Cerebellar nuclear complex (tissue), 1 donor: ENCODE measurements at regions not wholly inside any gene's neighbourhood (a gene's known extent, or its start where the extent isn't known, plus 50 kb on each side); places are given as distances from the start of the nearest gene placed in this dataset.
"Not testable (repeated sequence)": the region's sequence is repeated elsewhere in the genome, so short reads cannot be mapped to it uniquely, and the experiment has no call there.

ENCODE experiments used
- DNase-seq, 2 experiments: peaks; one replicate each; lab custom pipeline; 2025; lab: John Stamatoyannopoulos, UW

GRCh38 chr2:228581731-228582130 is 400.2 kb upstream of the SPHKAP start:
- no peak for DNase-seq

DNA sequence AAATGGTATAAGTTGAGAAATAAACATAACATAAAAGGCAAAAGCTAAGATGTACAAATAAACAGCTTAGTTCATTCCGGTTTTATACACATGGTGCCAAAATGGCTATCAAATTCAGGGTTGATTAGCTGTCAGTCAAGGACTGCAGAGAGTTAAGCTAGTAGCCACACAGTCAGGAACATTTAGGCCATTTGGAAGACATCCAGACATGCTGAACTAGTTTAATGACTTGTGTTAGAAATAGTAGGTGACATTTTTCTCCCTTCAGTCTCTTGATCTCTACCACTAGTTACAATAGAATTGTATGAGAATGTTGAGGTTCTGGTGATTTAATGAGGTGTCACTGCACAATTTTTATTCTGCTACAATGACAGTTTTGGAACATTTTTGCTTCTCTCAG is 394.4 kb upstream of the SPHKAP start:
- no peak for DNase-seq

DNA sequence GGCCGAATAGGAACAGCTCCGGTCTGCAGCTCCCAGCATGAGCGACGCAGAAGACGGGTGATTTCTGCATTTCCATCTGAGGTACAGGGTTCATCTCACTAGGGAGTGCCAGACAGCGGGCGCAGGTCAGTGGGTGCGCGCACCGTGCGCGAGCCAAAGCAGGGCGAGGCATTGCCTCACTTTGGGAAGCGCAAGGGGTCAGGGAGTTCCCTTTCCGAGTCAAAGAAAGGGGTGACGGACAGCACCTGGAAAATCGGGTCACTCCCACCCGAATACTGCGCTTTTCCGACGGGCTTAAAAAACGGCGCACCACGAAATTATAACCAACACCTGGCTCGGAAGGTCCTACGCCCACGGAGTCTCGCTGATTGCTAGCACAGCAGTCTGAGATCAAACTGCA is 386.8 kb upstream of the SPHKAP start:
- not testable (repeated sequence) for DNase-seq

DNA sequence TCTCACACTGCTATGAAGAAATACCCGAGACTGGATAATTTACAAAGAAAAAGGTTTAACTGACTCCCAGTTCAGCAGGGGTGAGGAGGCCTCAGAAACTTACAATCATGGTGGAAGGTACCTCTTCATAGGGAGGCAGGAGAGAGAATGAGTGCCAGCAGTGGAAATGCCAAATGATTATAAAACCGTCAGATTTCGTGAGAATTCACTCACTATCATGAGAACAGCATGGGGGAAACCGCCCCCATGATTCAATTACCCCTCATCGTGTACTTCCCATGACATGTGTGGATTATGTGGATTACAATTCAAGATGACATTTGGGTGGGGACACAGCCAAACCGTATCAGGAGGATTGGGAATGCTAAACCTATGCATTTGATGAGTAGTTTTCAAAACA is 380.3 kb upstream of the SPHKAP start:
- DNase-seq = no peak

DNA sequence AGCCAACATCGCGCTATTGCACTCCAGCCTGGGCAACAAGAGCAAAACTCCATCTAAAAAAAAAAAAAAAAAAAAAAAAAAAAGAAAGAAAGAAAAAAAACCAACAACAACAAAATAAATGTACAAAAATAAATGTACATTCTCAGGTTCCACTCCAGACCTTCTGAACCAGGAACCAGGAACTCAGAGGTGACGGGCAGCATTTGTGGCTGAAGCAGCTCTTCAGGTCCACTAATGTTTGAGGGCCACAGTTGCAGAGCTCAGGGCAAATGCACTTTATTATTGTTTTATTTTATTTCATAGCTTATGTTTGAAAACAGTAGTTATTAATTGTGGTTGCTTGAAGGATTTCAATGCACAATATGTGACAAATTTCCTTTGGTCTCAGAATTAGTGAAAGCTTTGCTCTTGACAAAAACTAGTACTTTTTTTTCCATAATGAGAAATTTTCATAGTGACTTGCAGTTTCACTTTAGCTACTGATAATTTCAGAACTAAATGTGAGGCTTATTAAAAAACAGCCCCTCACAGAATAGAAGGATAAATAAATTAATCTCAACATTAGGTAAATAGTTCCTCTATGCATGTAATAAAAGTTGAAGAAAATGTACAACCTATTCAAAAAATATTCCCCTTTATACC is 378.4 kb upstream of the SPHKAP start:
- DNase-seq = no peak

DNA sequence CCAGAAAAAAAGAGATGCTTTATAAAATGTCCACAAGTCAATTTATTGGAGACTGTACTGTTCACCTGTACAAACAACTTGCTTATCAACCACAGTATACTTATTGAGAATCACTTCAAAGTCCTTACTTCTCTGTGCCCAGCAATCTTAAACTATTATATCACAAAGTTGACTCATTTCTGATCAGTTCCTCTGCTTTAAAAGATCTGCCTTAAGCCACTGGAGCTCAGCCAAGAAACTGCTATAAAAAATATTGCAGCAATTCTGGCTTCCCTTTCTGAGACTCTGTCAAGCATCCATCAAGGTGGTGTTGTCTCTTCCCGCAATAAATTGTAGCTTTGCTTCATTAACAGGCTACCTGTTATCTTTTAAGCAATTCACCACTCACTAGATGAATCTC is 375.2 kb upstream of the SPHKAP start:
- DNase-seq = no peak

DNA sequence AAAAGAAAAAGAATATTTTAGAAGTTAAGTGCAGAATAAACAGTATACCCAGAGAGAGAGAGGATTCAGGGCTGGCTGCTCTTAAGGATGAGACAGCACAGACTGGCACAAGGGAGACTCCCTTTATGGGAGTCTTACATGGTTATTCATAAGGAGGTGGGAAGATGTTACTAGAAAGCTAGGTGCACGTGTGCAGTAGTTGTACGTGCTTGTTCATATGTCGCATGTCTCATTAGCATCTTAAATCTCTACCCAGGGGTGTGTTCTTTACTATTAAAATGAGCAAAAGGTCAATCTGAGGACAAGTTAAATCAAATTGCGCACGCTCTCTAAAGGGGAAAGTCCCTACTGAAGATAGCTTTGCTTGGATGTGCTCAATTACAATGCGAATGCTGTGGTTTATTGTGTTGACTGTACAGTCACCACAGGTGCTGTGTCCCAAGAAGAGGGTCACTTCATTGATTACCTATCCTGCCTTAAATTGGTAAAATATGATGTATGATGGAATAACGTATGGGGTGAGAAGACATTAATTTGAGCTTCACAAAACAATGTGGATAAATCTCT is 368.0 kb upstream of the SPHKAP start:
- no peak for DNase-seq

DNA sequence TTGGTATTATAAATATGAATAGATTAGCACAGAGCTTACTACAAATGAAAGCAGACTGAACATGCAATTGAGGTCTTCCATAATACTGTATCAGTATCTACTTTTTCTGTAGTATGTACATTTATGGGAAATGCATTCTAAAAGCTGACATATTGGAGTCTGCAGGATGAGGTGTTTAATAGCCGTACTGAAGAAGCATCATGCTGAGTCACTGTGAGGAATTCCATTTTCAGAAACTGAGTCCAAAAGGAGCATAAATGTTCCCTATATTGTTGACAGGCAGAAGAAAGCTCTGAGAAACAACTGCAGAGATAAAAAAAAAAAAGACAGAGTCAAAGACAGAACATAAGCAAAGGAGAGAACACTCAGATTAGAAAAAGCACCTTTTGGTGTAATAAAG is 366.7 kb upstream of the SPHKAP start:
- DNase-seq = no peak

DNA sequence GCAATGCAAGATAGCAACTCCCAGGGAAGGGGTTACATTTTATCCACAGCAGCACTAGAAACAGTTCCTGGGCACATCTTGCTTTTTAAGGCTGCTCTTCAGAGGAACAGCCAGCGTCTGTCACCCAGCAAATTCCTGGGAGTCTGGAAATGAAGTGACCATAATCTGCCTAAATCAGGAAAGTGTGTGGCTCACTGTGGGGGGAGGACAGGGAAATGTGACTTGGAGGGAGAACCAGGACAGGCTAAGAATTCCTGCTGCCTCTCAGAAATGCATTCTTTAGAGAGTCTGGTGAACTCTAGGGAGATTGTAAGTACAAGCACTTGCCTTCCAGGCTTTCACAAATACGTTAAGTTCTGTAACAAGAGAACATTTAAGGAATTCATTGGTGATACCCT is 364.3 kb upstream of the SPHKAP start:
- DNase-seq = no peak

GRCh38 chr2:228545041-228545747 is 363.7 kb upstream of the SPHKAP start:
- DNase-seq = no peak

- no peak for DNase-seq
These were observed 361.6 kb upstream of the SPHKAP start for GRCh38 chr2:228543117-228543516.

- no peak for DNase-seq
These were observed 360.8 kb upstream of the SPHKAP start for GRCh38 chr2:228542277-228542676.

DNA sequence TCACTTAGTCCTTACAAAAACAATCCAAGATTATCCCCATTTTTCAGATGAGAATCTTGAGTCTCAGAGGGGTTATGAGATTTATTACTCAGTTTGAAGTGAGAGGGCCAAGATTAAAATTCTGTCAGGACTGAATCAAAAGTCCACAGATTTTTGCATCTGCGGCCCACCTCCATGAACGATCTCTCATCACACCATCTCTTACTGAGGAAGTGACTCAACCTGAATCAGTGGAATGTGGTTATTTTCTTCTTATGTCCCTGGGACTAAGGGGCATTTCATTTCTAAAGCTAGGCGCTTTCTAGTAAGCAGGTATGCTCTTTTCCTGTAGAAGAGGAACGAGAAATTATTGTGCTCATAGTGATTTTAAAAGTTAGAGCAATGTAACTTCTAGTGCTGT is 360.3 kb upstream of the SPHKAP start:
- DNase-seq = no peak

GRCh38 chr2:228540976-228541375 is 359.5 kb upstream of the SPHKAP start:
- no peak for DNase-seq

GRCh38 chr2:228535396-228535795 is 353.9 kb upstream of the SPHKAP start:
- DNase-seq = no peak

- DNase-seq = no peak
These were observed 351.7 kb upstream of the SPHKAP start for GRCh38 chr2:228533156-228533555.

- DNase-seq = no peak
These were observed 350.7 kb upstream of the SPHKAP start for GRCh38 chr2:228532233-228532632.

- DNase-seq = no peak
These were observed 345.9 kb upstream of the SPHKAP start for GRCh38 chr2:228527197-228527881.

GRCh38 chr2:228526687-228527086 is 345.2 kb upstream of the SPHKAP start:
- DNase-seq = no peak

DNA sequence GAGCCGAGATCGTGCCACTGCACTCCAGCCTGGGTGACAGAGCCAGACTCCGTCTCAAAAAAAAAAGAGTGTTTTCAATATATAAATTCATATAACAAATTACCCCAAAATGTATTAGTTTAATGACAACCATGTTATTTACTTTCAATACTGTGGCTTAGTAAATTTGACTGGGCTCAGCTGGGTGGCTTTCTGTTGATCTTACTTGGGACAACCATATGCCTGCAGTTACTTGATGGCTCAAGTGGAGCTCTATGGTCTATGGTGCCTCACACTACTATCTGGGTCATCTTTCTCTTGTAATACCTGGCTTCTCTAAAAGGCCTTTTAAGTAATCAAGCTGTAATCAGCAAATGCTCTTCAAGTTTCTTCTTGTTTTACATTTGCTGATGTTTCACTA is 341.5 kb upstream of the SPHKAP start:
- DNase-seq = no peak

- no peak for DNase-seq
These were observed 340.8 kb upstream of the SPHKAP start for GRCh38 chr2:228522276-228522675.

DNA sequence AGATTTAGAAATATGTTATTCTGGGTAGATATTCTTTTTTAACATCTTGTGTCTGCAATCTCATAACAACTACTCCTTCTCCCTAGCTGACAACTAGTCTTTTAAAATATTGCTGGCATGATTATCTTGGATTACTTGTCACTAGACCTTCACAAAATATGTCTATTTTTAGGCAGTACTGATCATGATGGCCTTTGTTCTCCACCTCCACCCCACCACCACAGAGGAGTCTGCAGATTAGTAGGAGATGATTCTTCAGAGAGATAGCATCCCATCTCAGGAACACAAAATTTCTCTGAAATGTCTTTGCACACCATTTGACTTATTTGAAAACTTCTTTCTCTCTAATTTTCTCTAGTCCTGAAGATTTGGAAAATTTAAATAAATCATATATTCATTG is 338.1 kb upstream of the SPHKAP start:
- DNase-seq = no peak

DNA sequence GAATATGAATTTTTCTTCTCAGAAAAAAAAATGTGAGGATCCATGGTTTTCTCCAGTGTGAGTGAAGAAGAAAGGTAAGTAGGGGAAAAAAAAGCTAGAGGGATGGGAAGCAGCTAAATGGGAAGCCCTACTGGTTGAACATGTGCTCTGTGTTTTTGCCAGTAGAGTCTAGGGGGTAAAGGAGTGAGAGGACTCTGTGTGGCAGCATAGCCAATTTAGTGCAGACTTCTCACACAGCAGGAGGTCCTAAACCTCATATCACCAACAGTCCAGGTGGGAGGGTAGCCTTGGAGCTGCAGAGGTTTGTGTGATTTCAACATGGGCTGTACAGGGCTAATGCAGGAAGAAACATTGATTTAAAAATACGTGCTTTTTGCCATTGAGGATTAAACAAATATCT is 334.5 kb upstream of the SPHKAP start:
- peak in 1 of 2 experiments; percentile 11 for DNase-seq
